ENCODE measurements at regions not wholly inside any gene's neighbourhood (a gene's known extent, or its start where the extent isn't known, plus 50 kb on each side); places are given as distances from the start of the nearest gene placed in this dataset.

DNA sequence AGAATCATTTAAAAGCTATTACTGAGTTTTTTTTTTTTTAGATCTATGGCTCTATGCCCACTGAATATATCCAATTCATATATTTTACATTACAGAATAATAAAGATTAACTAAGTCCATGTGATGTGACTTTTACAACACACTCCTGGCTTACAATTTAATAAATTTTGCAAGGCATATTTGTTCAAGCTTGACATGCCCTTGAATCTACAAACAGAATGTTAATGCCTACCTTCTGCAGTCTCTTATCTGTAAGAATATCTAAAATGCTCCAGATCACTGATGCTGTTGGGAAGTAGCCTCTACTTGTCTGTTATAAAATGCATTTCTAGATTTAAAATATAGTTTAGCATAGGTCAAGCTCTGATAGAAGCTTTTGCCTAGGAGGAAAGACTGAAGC lies 100.7 kb upstream of the RASGEF1B start:
- no peak for DNase-seq (ENCODE audit: low spot score)
- TF ChIP-seq, protein P1, sequence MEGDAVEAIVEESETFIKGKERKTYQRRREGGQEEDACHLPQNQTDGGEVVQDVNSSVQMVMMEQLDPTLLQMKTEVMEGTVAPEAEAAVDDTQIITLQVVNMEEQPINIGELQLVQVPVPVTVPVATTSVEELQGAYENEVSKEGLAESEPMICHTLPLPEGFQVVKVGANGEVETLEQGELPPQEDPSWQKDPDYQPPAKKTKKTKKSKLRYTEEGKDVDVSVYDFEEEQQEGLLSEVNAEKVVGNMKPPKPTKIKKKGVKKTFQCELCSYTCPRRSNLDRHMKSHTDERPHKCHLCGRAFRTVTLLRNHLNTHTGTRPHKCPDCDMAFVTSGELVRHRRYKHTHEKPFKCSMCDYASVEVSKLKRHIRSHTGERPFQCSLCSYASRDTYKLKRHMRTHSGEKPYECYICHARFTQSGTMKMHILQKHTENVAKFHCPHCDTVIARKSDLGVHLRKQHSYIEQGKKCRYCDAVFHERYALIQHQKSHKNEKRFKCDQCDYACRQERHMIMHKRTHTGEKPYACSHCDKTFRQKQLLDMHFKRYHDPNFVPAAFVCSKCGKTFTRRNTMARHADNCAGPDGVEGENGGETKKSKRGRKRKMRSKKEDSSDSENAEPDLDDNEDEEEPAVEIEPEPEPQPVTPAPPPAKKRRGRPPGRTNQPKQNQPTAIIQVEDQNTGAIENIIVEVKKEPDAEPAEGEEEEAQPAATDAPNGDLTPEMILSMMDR (IDR thresholded peaks at IDR 0.05; ENCODE audit: extremely low read depth, missing control alignments), result no peak

DNA sequence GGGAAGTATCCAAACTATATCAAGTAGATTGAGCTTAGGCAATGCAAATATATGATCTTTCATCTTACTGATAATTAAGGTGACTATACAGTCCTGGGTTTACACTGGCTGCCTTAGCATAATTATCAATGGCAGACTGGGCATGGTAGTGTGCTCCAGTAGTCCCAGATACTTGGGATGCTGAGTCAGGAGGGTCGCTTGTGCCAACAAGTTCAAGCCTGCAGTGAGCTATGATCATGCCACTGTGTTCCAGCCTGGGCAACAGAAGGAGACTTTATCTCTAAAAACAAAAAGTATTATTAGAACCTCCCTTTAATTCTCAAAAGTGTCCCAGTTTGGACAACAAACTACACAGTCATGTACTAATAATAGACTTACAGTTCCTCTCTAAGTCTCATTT lies 99.4 kb upstream of the RASGEF1B start:
- DNase-seq (ENCODE audit: low spot score), result no peak

DNA sequence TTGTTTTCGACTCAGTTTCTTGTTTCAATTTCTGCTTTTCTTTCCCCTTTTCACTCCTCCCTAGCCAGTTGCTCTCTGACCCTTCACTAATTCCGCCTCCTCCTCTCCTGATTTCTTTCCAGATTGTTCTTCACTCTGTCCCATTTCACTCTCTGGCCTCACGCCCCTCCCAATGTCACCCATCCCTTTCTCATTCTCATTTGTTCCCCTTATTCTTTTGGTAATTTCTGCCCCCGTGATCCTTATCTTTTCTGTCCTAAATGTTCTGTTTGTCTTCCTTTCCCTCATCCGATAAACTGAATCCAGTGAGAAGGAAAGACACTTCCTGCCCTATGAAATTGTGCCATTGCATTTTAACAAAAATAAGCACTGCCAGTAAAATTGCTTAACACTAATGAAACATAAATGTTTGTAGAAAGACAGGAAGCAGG lies 94.5 kb upstream of the RASGEF1B start:
- TF ChIP-seq, protein P1 (IDR thresholded peaks at IDR 0.05; ENCODE audit: extremely low read depth, missing control alignments), result no peak
- no peak for DNase-seq (ENCODE audit: low spot score)

More for the DNA sequence above, 99.4 kb upstream of the RASGEF1B start:
- TF ChIP-seq, protein P1 (IDR thresholded peaks at IDR 0.05; ENCODE audit: extremely low read depth, missing control alignments), result no peak

DNA sequence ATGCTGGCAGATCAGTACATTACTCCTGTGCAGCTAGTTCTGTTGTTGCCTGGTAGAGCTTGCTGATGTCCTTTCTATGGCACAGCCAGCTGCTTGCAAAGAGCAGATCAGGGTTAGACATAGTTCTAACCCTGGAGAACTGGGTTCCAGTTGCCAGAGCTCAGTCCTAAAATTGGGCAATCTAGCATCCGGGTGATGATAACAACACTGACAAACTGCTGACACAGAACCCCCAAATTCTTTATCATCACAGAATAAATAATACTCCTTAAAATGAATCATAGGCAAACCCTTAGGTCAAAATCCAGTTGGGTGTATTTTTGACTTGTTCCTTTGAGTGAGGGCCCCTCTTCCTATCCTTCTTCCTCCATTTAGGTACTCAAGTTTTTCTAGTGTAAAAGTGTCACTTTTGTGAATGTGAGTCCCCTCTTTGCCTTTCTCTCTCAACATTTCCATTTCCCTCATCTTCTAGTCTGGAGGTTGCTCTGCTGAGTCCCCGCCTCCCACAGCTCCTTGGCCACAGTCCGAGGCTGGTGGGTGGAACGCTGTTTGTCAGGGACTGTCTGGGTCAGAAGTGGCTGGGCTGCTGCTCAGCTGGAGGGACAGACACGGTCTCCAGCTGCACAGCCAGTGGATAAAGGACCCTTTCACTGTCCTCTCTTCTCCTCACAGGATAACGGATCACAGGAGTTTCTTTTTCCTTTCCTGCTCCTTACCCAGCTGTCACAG lies 93.6 kb upstream of the RASGEF1B start:
- TF ChIP-seq, protein P1 (IDR thresholded peaks at IDR 0.05; ENCODE audit: extremely low read depth, missing control alignments), result no peak
- no peak for DNase-seq (ENCODE audit: low spot score)

DNA sequence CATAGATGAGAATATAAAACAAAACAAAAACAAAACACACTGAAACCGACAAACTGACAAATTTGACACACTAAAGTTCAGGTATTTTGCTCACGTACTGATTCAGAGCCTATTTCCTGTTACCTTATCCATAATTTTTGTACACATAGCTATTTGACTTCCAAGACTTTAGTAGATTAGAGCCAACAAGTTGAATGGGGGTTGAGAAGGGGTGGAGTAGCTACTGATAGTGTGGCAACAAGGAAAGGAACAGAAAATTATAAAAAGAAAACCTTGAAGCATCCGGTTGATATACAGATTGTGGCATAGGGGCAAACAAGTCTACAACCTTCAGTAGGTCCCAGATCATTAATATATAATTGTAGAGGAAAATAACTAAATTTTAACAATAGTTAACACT lies 92.3 kb upstream of the RASGEF1B start:
- TF ChIP-seq, protein P1 (IDR thresholded peaks at IDR 0.05; ENCODE audit: extremely low read depth, missing control alignments), result no peak
- no peak for DNase-seq (ENCODE audit: low spot score)

DNA sequence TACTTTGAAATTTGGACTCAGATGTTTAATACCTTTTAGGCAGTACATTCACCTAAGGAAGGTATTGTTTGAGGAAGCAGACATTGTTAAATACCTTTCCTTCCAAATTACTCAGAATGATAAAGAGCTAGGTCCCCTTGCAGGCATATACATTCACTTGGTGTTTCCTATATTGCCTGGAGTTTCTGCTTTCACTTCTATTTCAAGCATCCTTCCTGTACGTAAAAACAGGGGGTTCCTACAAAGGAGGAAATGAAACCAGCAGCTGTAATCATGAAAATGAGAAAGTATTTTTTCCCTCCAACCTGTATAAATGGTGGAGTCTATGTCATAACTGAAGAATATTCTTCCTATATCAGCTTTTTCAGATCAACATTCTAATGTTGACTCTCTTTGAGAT lies 90.4 kb upstream of the RASGEF1B start:
- peak; percentile 32 for DNase-seq (ENCODE audit: low spot score)
- TF ChIP-seq, protein P1 (IDR thresholded peaks at IDR 0.05; ENCODE audit: extremely low read depth, missing control alignments), result no peak

DNA sequence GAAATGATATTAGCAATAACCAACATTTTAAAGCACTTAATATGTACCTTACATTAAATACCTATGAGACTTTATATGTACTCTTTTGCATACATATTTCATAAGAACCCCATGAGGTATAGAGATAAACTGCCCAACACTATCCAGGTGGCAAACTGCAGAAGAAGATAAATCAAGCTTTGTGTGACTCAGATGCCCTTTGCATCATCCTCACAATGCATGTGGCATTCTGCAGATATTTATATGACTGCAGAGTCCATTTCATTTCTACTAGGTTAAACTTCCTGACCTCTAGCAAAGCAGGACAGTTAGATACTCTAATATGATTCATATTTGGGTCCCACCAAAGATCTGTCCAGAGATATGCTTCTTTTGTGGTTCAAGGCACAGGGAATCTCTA lies 85.6 kb upstream of the RASGEF1B start:
- TF ChIP-seq, protein P1 (IDR thresholded peaks at IDR 0.05; ENCODE audit: extremely low read depth, missing control alignments), result no peak
- no peak for DNase-seq (ENCODE audit: low spot score)
